Muscle of leg (tissue), 3 donors: ENCODE measurements at regions not wholly inside any gene's neighbourhood (a gene's known extent, or its start where the extent isn't known, plus 50 kb on each side); places are given as distances from the start of the nearest gene placed in this dataset.

Source experiments
- DNase-seq: peaks from one replicate; pipeline ENCODE4 v3.0.0; 2013
- H3K27ac ChIP-seq: one replicate; pipeline ENCODE4 v1.5.1; 2013; ENCODE audit warnings: mild to moderate bottlenecking, low read length, control low read depth
- H3K27me3 ChIP-seq: one replicate; pipeline ENCODE4 v1.6.1; 2013; ENCODE audit warnings: low read length; ENCODE audit not compliant: control insufficient read depth, insufficient read depth
- H3K36me3 ChIP-seq: one replicate; pipeline ENCODE4 v1.6.1; 2013; ENCODE audit warnings: low read length; ENCODE audit not compliant: control insufficient read depth, insufficient read depth
- H3K4me1 ChIP-seq: one replicate; pipeline ENCODE4 v1.6.1; 2013; ENCODE audit warnings: low read length; ENCODE audit not compliant: control insufficient read depth, insufficient read depth
- H3K4me3 ChIP-seq: one replicate; pipeline ENCODE4 v1.5.1; 2013; ENCODE audit warnings: low read length, control low read depth
- H3K9me3 ChIP-seq: replicated peaks from 2 replicates; pipeline ENCODE4 v1.6.1; 2013; ENCODE audit warnings: low read depth, low read length; ENCODE audit not compliant: control insufficient read depth
- WGBS: methylation state at CpG from one replicate; pipeline ENCODE4 v1.1.5; 2013; ENCODE audit warnings: missing lambda C conversion rate; ENCODE audit not compliant: insufficient coverage; 5-methylcytosine and 5-hydroxymethylcytosine counted together

DNA sequence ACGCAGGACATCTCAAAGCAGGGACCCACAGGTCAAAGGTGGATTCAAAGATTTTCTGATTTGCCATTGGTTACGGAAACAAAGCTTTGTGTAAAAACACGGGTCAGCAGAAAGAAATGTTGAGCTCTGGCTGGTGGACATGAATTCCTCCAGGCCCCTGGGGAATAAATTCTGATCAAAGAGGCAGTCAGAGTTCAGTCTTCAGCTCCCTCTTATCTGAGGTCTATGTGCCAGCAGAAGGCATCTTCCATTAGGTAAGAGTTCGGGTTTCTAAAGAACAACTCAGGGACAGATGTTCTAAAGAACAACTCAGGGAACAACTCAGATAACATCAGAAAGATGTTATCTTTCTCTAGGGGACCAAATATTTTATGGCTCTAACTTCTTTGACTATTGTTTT lies 64.9 kb upstream of the PALS2 start:
- Histone ChIP-seq H3K27ac (no peak overlapping the region), H3K36me3 (no peaks in the 10 kb centered on the region), H3K4me3 (no peak overlapping the region), H3K9me3 (no peaks in the 10 kb centered on the region), H3K27me3 (no peaks in the 10 kb centered on the region), H3K4me1 (no peaks in the 10 kb centered on the region)
- DNase-seq: no peak
- WGBS: 33% methylated on average over 3 of the region's 4 CpGs

DNA sequence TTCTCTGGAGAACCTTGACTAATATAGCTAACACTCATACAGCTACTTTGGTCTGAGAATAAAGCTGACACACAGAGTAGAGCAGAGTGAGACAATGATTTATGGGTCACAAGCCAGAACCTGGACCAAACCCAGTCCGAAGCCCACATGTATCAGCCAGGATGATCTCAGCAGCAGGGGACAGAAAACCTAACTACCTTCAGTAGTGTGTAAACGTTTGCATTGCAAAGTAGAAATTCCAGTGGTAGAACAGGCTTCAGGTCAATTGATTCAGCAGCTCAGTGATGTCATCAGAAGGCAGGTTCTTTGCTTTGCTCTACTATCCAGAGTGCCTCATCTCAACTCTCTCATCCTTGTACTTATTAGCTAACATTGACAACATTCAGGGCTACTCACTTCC lies 62.5 kb upstream of the PALS2 start:
- 45% methylated on average over 2 of the region's 2 CpGs for WGBS
- Histone ChIP-seq H3K9me3 (no peaks in the 10 kb centered on the region), H3K27ac (no peak overlapping the region), H3K27me3 (no peaks in the 10 kb centered on the region), H3K4me3 (no peak overlapping the region), H3K36me3 (no peaks in the 10 kb centered on the region), H3K4me1 (no peaks in the 10 kb centered on the region)
- no peak for DNase-seq

DNA sequence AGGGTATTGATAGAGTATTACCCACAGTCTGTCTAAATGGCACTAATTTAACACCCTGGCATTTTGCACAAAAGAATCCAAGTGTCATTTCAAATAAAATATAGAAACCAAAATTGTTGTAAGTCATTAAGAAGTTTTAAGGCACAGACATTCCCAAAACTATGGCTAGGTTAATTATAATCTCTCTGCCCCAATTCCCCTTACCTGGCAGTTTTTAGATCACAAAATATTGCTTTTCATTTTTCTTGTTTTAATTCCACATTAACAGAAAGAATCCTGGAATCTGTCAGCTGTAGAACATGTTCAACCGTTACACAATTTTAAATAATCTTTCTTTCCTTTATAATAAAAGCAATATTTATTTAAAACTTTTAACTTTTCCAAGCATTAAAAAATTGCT lies 56.1 kb upstream of the PALS2 start:
- H3K4me3 ChIP-seq: no peak overlapping the region
- no CpG with 5 or more reads among the region's 1 CpG for WGBS

DNA sequence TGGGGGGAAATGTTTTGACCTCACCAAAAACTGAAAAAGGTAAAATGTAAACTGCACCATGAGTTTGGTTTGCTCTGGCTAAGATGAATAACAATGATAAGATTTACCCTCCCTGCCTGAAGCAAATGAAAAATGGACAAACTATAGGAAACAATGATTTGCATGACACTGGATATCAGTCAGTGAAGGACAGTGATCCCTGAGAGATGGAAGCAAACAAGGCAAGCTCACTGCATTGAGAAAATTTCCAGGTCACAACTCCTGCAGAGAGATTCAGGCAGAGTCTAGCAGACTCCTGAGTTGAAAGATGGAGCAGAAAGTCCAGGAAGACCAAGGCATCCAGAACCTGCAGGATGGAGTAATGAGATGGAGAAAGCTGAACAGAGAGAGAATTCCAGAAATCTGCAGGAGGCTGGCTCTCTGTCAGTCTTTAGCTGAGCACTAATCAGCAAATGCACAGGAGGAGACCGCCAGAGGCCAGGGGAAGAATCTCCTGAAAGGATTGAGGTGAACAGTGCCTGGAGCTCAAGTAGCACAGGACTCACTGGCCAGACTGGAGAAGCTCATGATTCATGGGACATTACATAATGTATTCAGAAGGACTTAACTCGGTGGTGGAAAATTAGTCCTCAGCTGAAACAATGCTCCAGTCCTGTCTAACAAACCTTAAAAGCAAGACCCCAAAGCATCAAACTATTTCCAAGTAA lies 51.2 kb upstream of the PALS2 start:
- Histone ChIP-seq H3K4me3 (no peak overlapping the region), H3K9me3 (no peaks in the 10 kb centered on the region), H3K27ac (no peak overlapping the region), H3K4me1 (no peaks in the 10 kb centered on the region), H3K36me3 (no peaks in the 10 kb centered on the region), H3K27me3 (no peaks in the 10 kb centered on the region)
- DNase-seq: no peak
- 25% methylated on average over 1 of the region's 2 CpGs for WGBS

More for the DNA sequence above, 56.1 kb upstream of the PALS2 start:
- no peaks in the 10 kb centered on the region for H3K9me3 ChIP-seq
- no peaks in the 10 kb centered on the region for H3K4me1 ChIP-seq
- no peak for DNase-seq
- H3K27me3 ChIP-seq: no peaks in the 10 kb centered on the region
- H3K36me3 ChIP-seq: no peaks in the 10 kb centered on the region
- no peak overlapping the region for H3K27ac ChIP-seq
